Esophagus squamous epithelium (tissue), 4 donors: ENCODE measurements at regions not wholly inside any gene's neighbourhood (a gene's known extent, or its start where the extent isn't known, plus 50 kb on each side); places are given as distances from the start of the nearest gene placed in this dataset.

Experiments
- POLR2A ChIP-seq, 4 donors: fragments of 450-650 bp; IDR thresholded peaks; one replicate each; pipeline ENCODE4 v1.6.1; 2017; ENCODE audit warnings: antibody characterized with exemption in 4 of 4, mild to moderate bottlenecking in 4 of 4, moderate library complexity in 3 of 4
- TF ChIP-seq, protein P1 (sequence below), 6 experiments: fragments of 450-650 bp in 4 of 6; fragments of 200-600 bp in 2 of 6; sonication (generic) in 2 of 6; IDR thresholded peaks; one replicate each; pipeline ENCODE4 v1.5.1; 2016 to 2019; ENCODE audit warnings: antibody characterized with exemption in 6 of 6, mild to moderate bottlenecking in 4 of 6, moderate library complexity in 4 of 6

- no peak for TF ChIP-seq POLR2A (IDR thresholded peaks at IDR 0.05)
- TF ChIP-seq, protein P1, sequence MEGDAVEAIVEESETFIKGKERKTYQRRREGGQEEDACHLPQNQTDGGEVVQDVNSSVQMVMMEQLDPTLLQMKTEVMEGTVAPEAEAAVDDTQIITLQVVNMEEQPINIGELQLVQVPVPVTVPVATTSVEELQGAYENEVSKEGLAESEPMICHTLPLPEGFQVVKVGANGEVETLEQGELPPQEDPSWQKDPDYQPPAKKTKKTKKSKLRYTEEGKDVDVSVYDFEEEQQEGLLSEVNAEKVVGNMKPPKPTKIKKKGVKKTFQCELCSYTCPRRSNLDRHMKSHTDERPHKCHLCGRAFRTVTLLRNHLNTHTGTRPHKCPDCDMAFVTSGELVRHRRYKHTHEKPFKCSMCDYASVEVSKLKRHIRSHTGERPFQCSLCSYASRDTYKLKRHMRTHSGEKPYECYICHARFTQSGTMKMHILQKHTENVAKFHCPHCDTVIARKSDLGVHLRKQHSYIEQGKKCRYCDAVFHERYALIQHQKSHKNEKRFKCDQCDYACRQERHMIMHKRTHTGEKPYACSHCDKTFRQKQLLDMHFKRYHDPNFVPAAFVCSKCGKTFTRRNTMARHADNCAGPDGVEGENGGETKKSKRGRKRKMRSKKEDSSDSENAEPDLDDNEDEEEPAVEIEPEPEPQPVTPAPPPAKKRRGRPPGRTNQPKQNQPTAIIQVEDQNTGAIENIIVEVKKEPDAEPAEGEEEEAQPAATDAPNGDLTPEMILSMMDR (IDR thresholded peaks at IDR 0.05), result no peak
Measured at GRCh38 chr16:52384378-52384777, 162.6 kb downstream of the TOX3 start.
